ENCODE measurements at regions not wholly inside any gene's neighbourhood (a gene's known extent, or its start where the extent isn't known, plus 50 kb on each side); places are given as distances from the start of the nearest gene placed in this dataset.
"Not testable (repeated sequence)": the region's sequence is repeated elsewhere in the genome, so short reads cannot be mapped to it uniquely, and the experiment has no call there.

GRCh38 chr6:76744151-76744720, 671.8 kb upstream of the IMPG1 start:
- H3K4me1 Mint-ChIP-seq; intact Hi-C loops (cut with micrococcal nuclease); H3K36me3 Mint-ChIP-seq (ENCODE audit: low read depth); H3K27ac Mint-ChIP-seq; H3K27me3 Mint-ChIP-seq; H3K4me3 Mint-ChIP-seq; DNase-seq: not testable (repeated sequence)
- peaks cover 12% of the 10 kb centered on the region for H3K9me3 Mint-ChIP-seq

GRCh38 chr6:76742919-76743318, 670.5 kb upstream of the IMPG1 start:
- Mint-ChIP-seq H3K36me3 (ENCODE audit: low read depth) (no peaks in the 10 kb centered on the region), H3K4me3 (no peak overlapping the region), H3K27me3 (no peaks in the 10 kb centered on the region), H3K27ac (no peak overlapping the region), H3K4me1 (no peaks in the 10 kb centered on the region), H3K9me3 (peaks cover 6% of the 10 kb centered on the region)
- intact Hi-C loops (cut with micrococcal nuclease) = no loop called here
- no peak for DNase-seq

GRCh38 chr6:76719449-76719848, 647.0 kb upstream of the IMPG1 start:
- H3K4me3 Mint-ChIP-seq = no peak overlapping the region
- intact Hi-C loops (cut with micrococcal nuclease) = no loop called here

GRCh38 chr6:76708641-76709331, 636.3 kb upstream of the IMPG1 start:
- H3K4me3 Mint-ChIP-seq = no peak overlapping the region
- H3K27ac Mint-ChIP-seq = no peak overlapping the region
- H3K9me3 Mint-ChIP-seq = no peaks in the 10 kb centered on the region
- H3K4me1 Mint-ChIP-seq = no peaks in the 10 kb centered on the region
- H3K36me3 Mint-ChIP-seq (ENCODE audit: low read depth) = no peaks in the 10 kb centered on the region
- DNase-seq = no peak
- no peaks in the 10 kb centered on the region for H3K27me3 Mint-ChIP-seq
- intact Hi-C loops (cut with micrococcal nuclease) = no loop called here

More at GRCh38 chr6:76719449-76719848, 647.0 kb upstream of the IMPG1 start:
- H3K4me1 Mint-ChIP-seq = no peaks in the 10 kb centered on the region
- H3K27ac Mint-ChIP-seq = no peak overlapping the region
- no peak for DNase-seq
- peaks cover 3% of the 10 kb centered on the region for H3K9me3 Mint-ChIP-seq
- H3K27me3 Mint-ChIP-seq = no peaks in the 10 kb centered on the region
- H3K36me3 Mint-ChIP-seq (ENCODE audit: low read depth) = no peaks in the 10 kb centered on the region

GRCh38 chr6:76707630-76708029, 635.2 kb upstream of the IMPG1 start:
- no peaks in the 10 kb centered on the region for H3K36me3 Mint-ChIP-seq (ENCODE audit: low read depth)
- no peak overlapping the region for H3K27ac Mint-ChIP-seq
- intact Hi-C loops (cut with micrococcal nuclease) = no loop called here
- H3K9me3 Mint-ChIP-seq = no peaks in the 10 kb centered on the region
- DNase-seq = no peak
- H3K4me1 Mint-ChIP-seq = no peaks in the 10 kb centered on the region
- H3K4me3 Mint-ChIP-seq = no peak overlapping the region
- H3K27me3 Mint-ChIP-seq = no peaks in the 10 kb centered on the region

DNA sequence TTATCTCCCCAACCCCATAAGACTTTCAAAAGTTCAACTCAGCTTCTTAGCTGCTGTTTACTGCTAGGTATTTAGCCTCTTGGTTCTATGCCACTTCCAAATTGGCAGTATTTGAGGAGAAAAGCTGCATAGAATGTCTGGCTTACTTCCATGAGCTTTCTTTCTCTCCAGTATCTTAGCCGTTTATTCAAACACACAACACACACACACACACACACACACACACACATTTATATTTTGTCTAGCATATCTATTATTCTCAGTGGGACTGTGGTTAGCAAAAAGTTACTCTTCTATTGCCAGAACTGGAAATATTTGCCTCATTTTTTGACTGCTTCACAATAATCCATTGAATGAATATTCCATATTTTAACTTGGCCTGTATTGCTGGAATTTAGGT, 634.2 kb upstream of the IMPG1 start:
- no peak overlapping the region for H3K27ac Mint-ChIP-seq
- intact Hi-C loops (cut with micrococcal nuclease) = no loop called here
- H3K27me3 Mint-ChIP-seq = no peaks in the 10 kb centered on the region

DNA sequence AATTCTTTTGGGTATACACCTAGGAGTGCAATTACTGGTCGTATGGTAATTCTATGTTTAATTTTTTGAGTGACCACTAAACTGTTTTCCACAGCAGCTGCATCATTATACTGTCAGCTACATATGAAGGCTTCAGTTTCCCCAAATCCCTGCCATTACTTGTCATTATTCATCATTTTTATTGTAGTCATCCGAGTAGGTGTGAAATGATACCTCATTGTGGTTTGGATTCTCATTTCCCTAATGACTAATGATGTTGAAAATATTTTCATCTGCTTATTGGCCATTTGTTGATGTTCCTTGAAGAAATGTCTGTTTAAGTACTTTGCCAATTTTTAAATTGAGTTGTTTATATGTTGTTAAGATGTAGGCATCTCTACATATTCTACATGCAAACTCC, 633.6 kb upstream of the IMPG1 start:
- H3K36me3 Mint-ChIP-seq (ENCODE audit: low read depth) = no peaks in the 10 kb centered on the region
- no peaks in the 10 kb centered on the region for H3K4me1 Mint-ChIP-seq
- no peaks in the 10 kb centered on the region for H3K27me3 Mint-ChIP-seq
- H3K9me3 Mint-ChIP-seq = no peaks in the 10 kb centered on the region
- no peak overlapping the region for H3K27ac Mint-ChIP-seq
- intact Hi-C loops (cut with micrococcal nuclease) = no loop called here
- H3K4me3 Mint-ChIP-seq = no peak overlapping the region
- no peak for DNase-seq

More for the DNA sequence above, 634.2 kb upstream of the IMPG1 start:
- Mint-ChIP-seq H3K4me3 (no peak overlapping the region), H3K9me3 (no peaks in the 10 kb centered on the region), H3K36me3 (ENCODE audit: low read depth) (no peaks in the 10 kb centered on the region), H3K4me1 (no peaks in the 10 kb centered on the region)
- DNase-seq = no peak

DNA sequence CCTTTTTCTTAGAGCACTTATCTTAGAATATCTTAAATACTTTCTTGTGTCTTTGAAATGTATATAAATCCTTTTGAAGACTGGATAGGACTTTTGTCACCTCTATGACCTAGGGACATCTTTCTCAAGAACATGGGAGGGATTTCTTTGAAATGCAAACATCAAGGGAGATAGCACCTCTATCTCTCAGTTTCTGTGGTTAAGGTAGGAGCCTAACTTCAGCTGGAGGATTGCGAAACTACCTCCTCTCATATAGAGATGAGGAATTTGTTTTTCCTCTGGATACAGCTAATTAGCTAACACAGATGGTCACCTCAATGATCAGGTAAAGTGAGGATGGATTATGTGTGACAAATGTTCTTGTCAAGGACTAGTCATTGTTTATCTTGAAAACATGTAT, 631.3 kb upstream of the IMPG1 start:
- DNase-seq = no peak
- Mint-ChIP-seq H3K9me3 (no peaks in the 10 kb centered on the region), H3K27me3 (no peaks in the 10 kb centered on the region), H3K4me3 (no peak overlapping the region), H3K36me3 (ENCODE audit: low read depth) (no peaks in the 10 kb centered on the region), H3K27ac (no peak overlapping the region), H3K4me1 (no peaks in the 10 kb centered on the region)
- intact Hi-C loops (cut with micrococcal nuclease) = no loop called here

DNA sequence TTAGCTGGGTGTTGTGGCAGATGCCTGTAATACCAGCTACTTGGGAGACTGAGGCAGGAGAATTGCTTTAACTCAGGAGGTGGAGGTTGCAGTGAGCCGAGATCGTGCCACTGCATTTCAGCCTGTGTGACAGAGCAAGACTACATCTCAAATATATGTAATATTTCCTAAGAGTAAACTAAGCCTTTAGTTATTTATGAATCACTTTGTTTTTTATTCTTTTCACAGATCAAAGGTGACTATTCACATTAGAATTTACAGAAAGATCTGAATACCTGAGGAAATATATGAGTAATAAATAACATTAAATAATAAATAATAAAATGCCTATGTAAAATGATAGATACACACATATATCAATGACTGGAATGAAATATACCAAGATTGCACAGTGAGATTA, 630.8 kb upstream of the IMPG1 start:
- H3K27me3 Mint-ChIP-seq = no peaks in the 10 kb centered on the region
- no peaks in the 10 kb centered on the region for H3K9me3 Mint-ChIP-seq
- H3K36me3 Mint-ChIP-seq (ENCODE audit: low read depth) = no peaks in the 10 kb centered on the region
- H3K4me1 Mint-ChIP-seq = no peaks in the 10 kb centered on the region
- DNase-seq = no peak
- H3K4me3 Mint-ChIP-seq = no peak overlapping the region
- intact Hi-C loops (cut with micrococcal nuclease) = no loop called here
- H3K27ac Mint-ChIP-seq = no peak overlapping the region

- intact Hi-C loops (cut with micrococcal nuclease) = no loop called here
- H3K4me1 Mint-ChIP-seq = no peaks in the 10 kb centered on the region
- H3K27me3 Mint-ChIP-seq = no peaks in the 10 kb centered on the region
- no peaks in the 10 kb centered on the region for H3K36me3 Mint-ChIP-seq (ENCODE audit: low read depth)
- H3K9me3 Mint-ChIP-seq = no peaks in the 10 kb centered on the region
- H3K27ac Mint-ChIP-seq = no peak overlapping the region
- DNase-seq = no peak
- no peak overlapping the region for H3K4me3 Mint-ChIP-seq
Measured at GRCh38 chr6:76702187-76702586, 629.7 kb upstream of the IMPG1 start.

- DNase-seq = no peak
- Mint-ChIP-seq H3K27ac (no peak overlapping the region), H3K4me1 (no peaks in the 10 kb centered on the region), H3K27me3 (no peaks in the 10 kb centered on the region), H3K9me3 (no peaks in the 10 kb centered on the region), H3K4me3 (no peak overlapping the region), H3K36me3 (ENCODE audit: low read depth) (no peaks in the 10 kb centered on the region)
- intact Hi-C loops (cut with micrococcal nuclease) = no loop called here
Measured at GRCh38 chr6:76701610-76702009, 629.1 kb upstream of the IMPG1 start.

GRCh38 chr6:76697585-76697984, 625.1 kb upstream of the IMPG1 start:
- intact Hi-C loops (cut with micrococcal nuclease) = no loop called here
- Mint-ChIP-seq H3K4me1 (no peaks in the 10 kb centered on the region), H3K27ac (no peak overlapping the region), H3K4me3 (no peak overlapping the region), H3K27me3 (no peaks in the 10 kb centered on the region), H3K36me3 (ENCODE audit: low read depth) (no peaks in the 10 kb centered on the region), H3K9me3 (no peaks in the 10 kb centered on the region)
- DNase-seq = no peak

DNA sequence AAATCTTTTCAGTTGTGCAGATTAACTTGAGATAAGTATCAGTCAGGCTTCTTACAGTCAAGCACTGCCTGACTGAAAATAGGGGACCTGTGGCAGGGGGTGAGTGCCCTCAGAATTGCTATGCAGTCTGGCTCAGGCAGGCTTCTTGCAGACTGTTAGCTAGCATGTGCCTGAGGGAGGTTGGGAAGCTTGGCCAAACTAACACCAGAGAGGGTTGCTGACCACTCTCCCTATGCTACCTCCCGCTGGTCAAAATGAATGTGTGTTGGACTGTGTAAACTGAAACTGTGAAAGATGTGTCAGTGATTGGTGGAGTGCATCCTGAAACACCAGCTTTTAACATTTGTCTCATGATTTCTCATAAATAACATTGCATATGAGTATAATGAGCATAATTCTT, 622.3 kb upstream of the IMPG1 start:
- Mint-ChIP-seq H3K27ac (no peak overlapping the region), H3K36me3 (ENCODE audit: low read depth) (no peaks in the 10 kb centered on the region), H3K4me3 (no peak overlapping the region), H3K27me3 (no peaks in the 10 kb centered on the region), H3K9me3 (no peaks in the 10 kb centered on the region), H3K4me1 (no peaks in the 10 kb centered on the region)
- no peak for DNase-seq
- intact Hi-C loops (cut with micrococcal nuclease) = no loop called here

GRCh38 chr6:76684875-76685274, 612.4 kb upstream of the IMPG1 start:
- H3K36me3 Mint-ChIP-seq (ENCODE audit: low read depth) = no peaks in the 10 kb centered on the region
- no peak overlapping the region for H3K27ac Mint-ChIP-seq
- intact Hi-C loops (cut with micrococcal nuclease) = no loop called here
- H3K4me3 Mint-ChIP-seq = no peak overlapping the region
- no peaks in the 10 kb centered on the region for H3K27me3 Mint-ChIP-seq
- no peaks in the 10 kb centered on the region for H3K4me1 Mint-ChIP-seq
- H3K9me3 Mint-ChIP-seq = peaks cover 10% of the 10 kb centered on the region
- DNase-seq = no peak

DNA sequence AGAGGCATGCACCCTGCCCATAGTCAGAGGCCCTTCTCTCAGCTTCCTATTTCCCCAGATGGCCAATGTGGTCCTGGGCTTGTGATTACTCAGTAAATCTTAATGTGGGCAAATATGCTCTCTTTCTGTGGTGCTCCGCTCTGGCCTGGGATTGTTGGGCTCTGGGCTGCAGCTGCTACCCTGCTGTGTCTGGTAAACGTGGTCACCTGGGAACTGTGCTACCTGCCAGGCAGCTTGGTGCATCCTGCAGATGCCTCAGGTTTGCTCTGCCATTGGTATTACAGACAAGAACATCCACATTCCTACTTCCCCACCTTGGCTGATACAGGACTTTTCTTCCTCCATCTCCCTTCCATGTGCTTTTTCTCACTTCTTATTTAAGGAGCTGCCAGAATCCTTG, 611.5 kb upstream of the IMPG1 start:
- Mint-ChIP-seq H3K4me3 (no peak overlapping the region), H3K9me3 (peaks cover 8% of the 10 kb centered on the region)

More for the DNA sequence above, 611.5 kb upstream of the IMPG1 start:
- Mint-ChIP-seq H3K27ac (no peak overlapping the region), H3K27me3 (no peaks in the 10 kb centered on the region), H3K36me3 (ENCODE audit: low read depth) (no peaks in the 10 kb centered on the region), H3K4me1 (no peaks in the 10 kb centered on the region)
- no peak for DNase-seq
- intact Hi-C loops (cut with micrococcal nuclease) = no loop called here

All from activated CD4-positive, alpha-beta T cell treated with anti-CD3 and anti-CD28 coated beads, Interleukin-2, amount 10 ng/mL, durations not matched to agents 24 days and 14 days (primary cell).